ENCODE measurements at regions not wholly inside any gene's neighbourhood (a gene's known extent, or its start where the extent isn't known, plus 50 kb on each side); places are given as distances from the start of the nearest gene placed in this dataset.

DNA sequence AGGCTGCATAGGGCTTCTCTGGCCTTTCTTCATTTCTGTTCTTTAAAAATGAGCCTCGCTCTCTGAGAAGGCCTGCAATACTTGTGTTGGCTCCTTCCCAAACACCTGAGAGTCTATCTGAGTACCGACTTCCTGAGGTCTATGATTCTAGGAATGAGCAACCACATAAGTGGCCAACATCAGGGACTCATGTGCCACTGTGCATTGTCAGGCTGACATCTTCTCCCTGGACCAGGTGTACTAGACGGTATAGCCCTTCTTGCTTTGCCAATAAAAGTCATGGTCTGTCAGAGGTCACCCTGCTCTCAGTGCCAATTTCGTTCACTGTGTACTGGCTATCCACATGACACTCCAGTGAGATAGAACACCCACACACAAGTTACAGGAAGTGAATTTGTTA is 67.4 kb upstream of the EPHA5 start:
- 53% methylated on average over 3 of the region's 4 CpGs for WGBS (ENCODE audit: insufficient coverage)
- H3K27ac ChIP-seq (ENCODE audit: low read length): no peak overlapping the region
- no peaks in the 10 kb centered on the region for H3K36me3 ChIP-seq (ENCODE audit: control insufficient read depth, insufficient read depth, low read length)
- DNase-seq: no peak
- H3K4me1 ChIP-seq (ENCODE audit: control insufficient read depth, insufficient read depth, low read length): no peaks in the 10 kb centered on the region
- no peak overlapping the region for H3K4me3 ChIP-seq (ENCODE audit: low read length)
- H3K27me3 ChIP-seq (ENCODE audit: control insufficient read depth, insufficient read depth, low read length): no peaks in the 10 kb centered on the region
- no peaks in the 10 kb centered on the region for H3K9me3 ChIP-seq (replicated peaks; ENCODE audit: control insufficient read depth, low read depth, low read length)

- H3K4me1 ChIP-seq (ENCODE audit: control insufficient read depth, insufficient read depth, low read length): no peaks in the 10 kb centered on the region
- no peaks in the 10 kb centered on the region for H3K9me3 ChIP-seq (replicated peaks; ENCODE audit: control insufficient read depth, low read depth, low read length)
- no peaks in the 10 kb centered on the region for H3K36me3 ChIP-seq (ENCODE audit: control insufficient read depth, insufficient read depth, low read length)
- H3K27ac ChIP-seq (ENCODE audit: low read length): no peak overlapping the region
- H3K27me3 ChIP-seq (ENCODE audit: control insufficient read depth, insufficient read depth, low read length): no peaks in the 10 kb centered on the region
- no peak for DNase-seq
- H3K4me3 ChIP-seq (ENCODE audit: low read length): no peak overlapping the region
- 92% methylated on average over 4 of the region's 5 CpGs for WGBS (ENCODE audit: insufficient coverage)
These were observed 54.7 kb upstream of the EPHA5 start for GRCh38 chr4:65724973-65725372.

Data from muscle of leg (tissue), 3 donors.